ENCODE measurements at regions not wholly inside any gene's neighbourhood (a gene's known extent, or its start where the extent isn't known, plus 50 kb on each side); places are given as distances from the start of the nearest gene placed in this dataset.

DNA sequence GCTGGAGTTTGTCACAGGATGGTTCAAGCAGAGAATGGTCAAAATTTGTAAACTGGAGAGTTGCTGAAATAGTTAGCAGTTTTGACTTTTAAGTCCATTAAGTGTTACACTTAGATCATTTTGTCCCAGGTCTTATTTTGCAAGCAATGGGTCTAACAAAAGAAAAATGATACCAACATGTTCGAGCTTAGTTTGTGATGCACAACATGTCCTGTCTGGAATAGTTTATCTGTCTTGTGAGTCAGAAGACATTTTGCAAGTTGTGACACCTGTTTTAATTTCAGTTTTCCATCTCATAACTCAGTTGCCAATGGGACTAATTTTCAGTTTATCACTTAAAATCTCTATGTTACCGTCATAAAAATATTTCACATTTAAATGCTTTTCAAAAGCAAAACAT is 929.8 kb downstream of the CDH18 start:
- Histone ChIP-seq H3K9me3 (ENCODE audit: low read depth) (no peaks in the 10 kb centered on the region), H3K36me3 (no peaks in the 10 kb centered on the region), H3K4me3 (no peak overlapping the region), H3K4me1 (ENCODE audit: low read depth) (no peaks in the 10 kb centered on the region), H3K27ac (no peak overlapping the region), H3K27me3 (no peaks in the 10 kb centered on the region)
- TF ChIP-seq, protein P1, sequence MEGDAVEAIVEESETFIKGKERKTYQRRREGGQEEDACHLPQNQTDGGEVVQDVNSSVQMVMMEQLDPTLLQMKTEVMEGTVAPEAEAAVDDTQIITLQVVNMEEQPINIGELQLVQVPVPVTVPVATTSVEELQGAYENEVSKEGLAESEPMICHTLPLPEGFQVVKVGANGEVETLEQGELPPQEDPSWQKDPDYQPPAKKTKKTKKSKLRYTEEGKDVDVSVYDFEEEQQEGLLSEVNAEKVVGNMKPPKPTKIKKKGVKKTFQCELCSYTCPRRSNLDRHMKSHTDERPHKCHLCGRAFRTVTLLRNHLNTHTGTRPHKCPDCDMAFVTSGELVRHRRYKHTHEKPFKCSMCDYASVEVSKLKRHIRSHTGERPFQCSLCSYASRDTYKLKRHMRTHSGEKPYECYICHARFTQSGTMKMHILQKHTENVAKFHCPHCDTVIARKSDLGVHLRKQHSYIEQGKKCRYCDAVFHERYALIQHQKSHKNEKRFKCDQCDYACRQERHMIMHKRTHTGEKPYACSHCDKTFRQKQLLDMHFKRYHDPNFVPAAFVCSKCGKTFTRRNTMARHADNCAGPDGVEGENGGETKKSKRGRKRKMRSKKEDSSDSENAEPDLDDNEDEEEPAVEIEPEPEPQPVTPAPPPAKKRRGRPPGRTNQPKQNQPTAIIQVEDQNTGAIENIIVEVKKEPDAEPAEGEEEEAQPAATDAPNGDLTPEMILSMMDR (IDR thresholded peaks at IDR 0.05; ENCODE audit: low read depth, low read length), result no peak
- no peak for DNase-seq (ENCODE audit: low read depth in 1 of 2, low spot score in 1 of 2)

DNA sequence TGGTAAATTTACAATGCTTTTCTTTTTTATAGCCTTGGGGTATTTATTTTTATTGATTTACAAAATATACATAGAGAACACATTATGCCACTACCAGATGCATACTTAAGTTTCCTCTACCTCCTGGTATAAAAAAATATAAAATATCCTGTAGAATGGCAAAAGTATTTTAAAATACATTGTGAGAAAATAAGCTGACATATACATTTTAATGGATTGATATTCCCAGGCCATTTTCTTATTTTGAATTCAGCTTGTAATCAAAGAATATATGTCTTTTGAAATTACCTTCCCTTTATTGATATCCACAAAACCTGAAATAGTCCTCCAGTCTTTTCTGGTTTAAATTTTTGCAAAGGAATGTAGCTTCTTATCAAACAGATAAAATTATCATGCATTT is 923.9 kb downstream of the CDH18 start:
- Histone ChIP-seq H3K4me3 (no peak overlapping the region), H3K4me1 (ENCODE audit: low read depth) (no peaks in the 10 kb centered on the region), H3K27ac (no peak overlapping the region), H3K27me3 (no peaks in the 10 kb centered on the region), H3K9me3 (ENCODE audit: low read depth) (no peaks in the 10 kb centered on the region), H3K36me3 (no peaks in the 10 kb centered on the region)
- DNase-seq (ENCODE audit: low read depth in 1 of 2, low spot score in 1 of 2), result no peak
- TF ChIP-seq, protein P1 (IDR thresholded peaks at IDR 0.05; ENCODE audit: low read depth, low read length), result no peak

DNA sequence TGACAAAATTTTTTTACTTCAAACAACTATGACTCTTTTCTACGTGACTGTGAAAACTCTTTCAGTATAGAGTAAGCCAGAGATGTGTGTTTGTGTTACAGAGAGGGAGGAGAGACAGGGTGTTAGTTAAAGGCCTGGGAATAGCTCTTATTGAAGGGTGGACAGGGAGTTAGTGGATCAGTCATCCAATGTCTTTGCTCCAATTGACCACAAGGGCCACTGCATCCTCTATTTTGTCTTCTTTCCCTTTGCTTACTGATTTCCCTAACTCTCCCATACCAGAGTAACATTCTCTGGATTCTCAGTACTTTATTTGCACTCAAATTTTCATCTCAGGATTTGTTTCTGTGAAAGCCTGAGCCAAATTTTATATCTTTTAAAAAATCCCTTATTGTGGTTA is 920.3 kb downstream of the CDH18 start:
- H3K4me1 ChIP-seq (ENCODE audit: low read depth), result no peaks in the 10 kb centered on the region

DNA sequence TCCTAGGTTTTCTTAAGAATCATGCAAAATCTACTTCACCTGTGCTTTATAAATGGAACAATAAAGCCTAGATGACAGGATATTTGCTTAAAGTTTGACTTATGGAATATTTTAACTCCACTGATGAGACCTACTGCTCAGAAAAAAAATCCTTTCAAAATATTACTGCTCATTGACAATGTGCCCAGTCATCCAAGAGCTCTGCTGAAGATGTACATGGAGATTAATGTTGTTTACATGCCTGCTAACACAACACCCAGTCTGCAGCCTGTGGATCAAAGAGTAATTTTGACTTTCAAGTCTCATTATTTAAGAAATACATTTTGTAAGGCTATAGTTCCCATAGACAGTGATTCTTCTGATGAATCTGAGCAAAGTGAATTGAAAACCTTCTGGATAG is 889.6 kb downstream of the CDH18 start:
- Histone ChIP-seq H3K4me1 (ENCODE audit: low read depth) (no peaks in the 10 kb centered on the region), H3K27me3 (no peaks in the 10 kb centered on the region), H3K4me3 (no peak overlapping the region), H3K27ac (no peak overlapping the region), H3K36me3 (no peaks in the 10 kb centered on the region), H3K9me3 (ENCODE audit: low read depth) (no peaks in the 10 kb centered on the region)
- DNase-seq (ENCODE audit: low read depth in 1 of 2, low spot score in 1 of 2), result no peak
- TF ChIP-seq, protein P1 (IDR thresholded peaks at IDR 0.05; ENCODE audit: low read depth, low read length), result no peak

More for the DNA sequence above, 920.3 kb downstream of the CDH18 start:
- no peak for DNase-seq (ENCODE audit: low read depth in 1 of 2, low spot score in 1 of 2)
- H3K36me3 ChIP-seq, result no peaks in the 10 kb centered on the region
- no peaks in the 10 kb centered on the region for H3K9me3 ChIP-seq (ENCODE audit: low read depth)
- no peak overlapping the region for H3K4me3 ChIP-seq
- H3K27me3 ChIP-seq, result no peaks in the 10 kb centered on the region
- no peak overlapping the region for H3K27ac ChIP-seq
- TF ChIP-seq, protein P1 (IDR thresholded peaks at IDR 0.05; ENCODE audit: low read depth, low read length), result no peak

DNA sequence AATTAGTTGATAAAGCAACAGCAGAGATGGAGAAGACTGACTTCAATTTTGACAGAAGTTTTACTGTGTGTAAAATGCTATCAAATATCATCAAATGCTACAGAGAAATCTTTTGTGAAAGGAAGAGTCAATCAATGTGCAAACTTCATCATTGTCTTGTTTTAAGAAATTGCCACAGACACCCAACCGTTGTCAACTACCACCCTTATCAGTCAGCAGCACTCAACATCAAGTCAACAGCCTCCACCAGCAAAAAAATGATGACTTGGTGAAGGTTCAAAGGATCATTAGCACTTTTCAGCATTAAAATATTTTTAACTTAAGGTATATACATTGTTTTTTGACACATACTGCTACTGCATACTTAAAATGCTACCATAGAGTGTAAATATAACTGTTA is 888.8 kb downstream of the CDH18 start:
- no peaks in the 10 kb centered on the region for H3K9me3 ChIP-seq (ENCODE audit: low read depth)
- no peak for DNase-seq (ENCODE audit: low read depth in 1 of 2, low spot score in 1 of 2)
- no peaks in the 10 kb centered on the region for H3K27me3 ChIP-seq
- no peak overlapping the region for H3K4me3 ChIP-seq
- no peaks in the 10 kb centered on the region for H3K36me3 ChIP-seq
- TF ChIP-seq, protein P1 (IDR thresholded peaks at IDR 0.05; ENCODE audit: low read depth, low read length), result no peak
- no peak overlapping the region for H3K27ac ChIP-seq
- H3K4me1 ChIP-seq (ENCODE audit: low read depth), result no peaks in the 10 kb centered on the region

DNA sequence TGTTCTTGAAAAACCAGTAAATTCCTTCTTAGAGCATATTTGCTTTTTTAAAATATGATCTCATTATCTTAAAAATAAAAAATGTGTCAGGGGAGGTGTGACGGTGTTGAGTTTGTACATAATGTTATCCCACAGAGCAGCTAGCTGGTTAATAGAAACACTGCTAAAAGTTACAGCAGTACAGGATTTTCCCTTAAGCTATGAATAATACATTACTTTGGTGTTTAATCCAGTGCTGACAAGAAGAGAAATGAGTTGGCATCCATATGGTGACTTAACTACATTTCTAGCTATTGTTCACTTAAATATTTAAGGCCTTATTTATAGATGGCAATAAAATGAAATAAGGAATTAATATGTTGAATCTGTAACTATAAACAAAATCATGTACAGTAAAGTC is 883.1 kb downstream of the CDH18 start:
- TF ChIP-seq, protein P1 (IDR thresholded peaks at IDR 0.05; ENCODE audit: low read depth, low read length), result no peak
- Histone ChIP-seq H3K27me3 (no peaks in the 10 kb centered on the region), H3K36me3 (no peaks in the 10 kb centered on the region)

More for the DNA sequence above, 883.1 kb downstream of the CDH18 start:
- Histone ChIP-seq H3K4me1 (ENCODE audit: low read depth) (no peaks in the 10 kb centered on the region), H3K4me3 (no peak overlapping the region), H3K9me3 (ENCODE audit: low read depth) (no peaks in the 10 kb centered on the region), H3K27ac (no peak overlapping the region)
- DNase-seq (ENCODE audit: low read depth in 1 of 2, low spot score in 1 of 2), result no peak

Data from cardiac muscle cell (in vitro differentiated cells and primary cell).